Endodermal cell (in vitro differentiated cells): ENCODE measurements at regions not wholly inside any gene's neighbourhood (a gene's known extent, or its start where the extent isn't known, plus 50 kb on each side); places are given as distances from the start of the nearest gene placed in this dataset.
"Not testable (repeated sequence)": the region's sequence is repeated elsewhere in the genome, so short reads cannot be mapped to it uniquely, and the experiment has no call there.

ENCODE experiments used
- DNase-seq: peaks from one replicate; pipeline ENCODE4 v3.0.0-alpha.2; 2017
- H3K27ac ChIP-seq: 2 replicates; pipeline ENCODE4 v1.5.1; 2013; ENCODE audit warnings: mild to moderate bottlenecking, low read depth, low read length, moderate library complexity
- H3K27me3 ChIP-seq: 2 replicates; pipeline ENCODE4 v1.6.1; 2013; ENCODE audit warnings: mild to moderate bottlenecking, low read length, moderate library complexity; ENCODE audit not compliant: insufficient read depth, control insufficient read depth, poor library complexity, severe bottlenecking
- H3K36me3 ChIP-seq: 2 replicates; pipeline ENCODE4 v1.7.0; 2013; ENCODE audit warnings: mild to moderate bottlenecking, low read length, moderate library complexity; ENCODE audit not compliant: control insufficient read depth, insufficient read depth
- H3K4me1 ChIP-seq: one replicate; pipeline ENCODE4 v1.7.0; 2013; ENCODE audit warnings: low read length; ENCODE audit not compliant: control insufficient read depth, insufficient read depth
- H3K4me3 ChIP-seq: 2 replicates; pipeline ENCODE4 v1.5.1; 2013; ENCODE audit warnings: mild to moderate bottlenecking, low read length, moderate library complexity
- H3K9ac ChIP-seq: 2 replicates; pipeline ENCODE4 v1.6.1; 2013; ENCODE audit warnings: mild to moderate bottlenecking, low read length, moderate library complexity; ENCODE audit not compliant: poor library complexity, severe bottlenecking; ENCODE audit errors: extremely low read depth
- H3K9me3 ChIP-seq: 2 replicates; pipeline ENCODE4 v1.6.1; 2013; ENCODE audit warnings: mild to moderate bottlenecking, low read length, moderate library complexity; ENCODE audit not compliant: control insufficient read depth
- H3K27ac Mint-ChIP-seq: 2 replicates; pipeline ENCODE4 v1.8.0; 2020; ENCODE audit warnings: mixed read lengths
- H3K27me3 Mint-ChIP-seq: 2 replicates; pipeline ENCODE4 v1.8.0; 2021; ENCODE audit warnings: mild to moderate bottlenecking, mixed read lengths; ENCODE audit not compliant: insufficient read depth
- H3K36me3 Mint-ChIP-seq: 2 replicates; pipeline ENCODE4 v1.8.0; 2020; ENCODE audit warnings: low read depth, mixed read lengths
- H3K4me1 Mint-ChIP-seq: 2 replicates; pipeline ENCODE4 v1.8.0; 2020; ENCODE audit warnings: mixed read lengths
- H3K4me3 Mint-ChIP-seq: 2 replicates; pipeline ENCODE4 v1.8.0; 2020; ENCODE audit warnings: mild to moderate bottlenecking, moderate library complexity, mixed read lengths
- H3K9me3 Mint-ChIP-seq: 2 replicates; pipeline ENCODE4 v1.8.0; 2020; ENCODE audit warnings: mild to moderate bottlenecking, mixed read lengths
- CTCF ChIP-seq: fragments of 200-600 bp; sonication (generic); conservative IDR thresholded peaks from 2 replicates; pipeline ENCODE4 v1.5.0; 2021; ENCODE audit warnings: antibody characterized with exemption, mild to moderate bottlenecking
- WGBS, 2 experiments: methylation state at CpG; one replicate each; pipeline versions ENCODE4 v1.1.5 to v1.1.7; 2013; ENCODE audit warnings: missing lambda C conversion rate in 2 of 2, mixed read lengths in 1 of 2; ENCODE audit not compliant: insufficient coverage in 1 of 2, insufficient read length in 1 of 2; 5-methylcytosine and 5-hydroxymethylcytosine counted together

GRCh38 chr4:3893590-3893989 is 127.4 kb downstream of the ADRA2C start:
- H3K36me3 ChIP-seq, H3K27ac ChIP-seq, H3K4me3 ChIP-seq, H3K4me1 ChIP-seq, H3K36me3 Mint-ChIP-seq, H3K27me3 ChIP-seq, H3K9ac ChIP-seq, H3K4me3 Mint-ChIP-seq, H3K9me3 ChIP-seq, H3K9me3 Mint-ChIP-seq: not testable (repeated sequence)
- 11 to 23% methylated on average over 5 of the region's 8 CpGs for WGBS, 2 experiments
- DNase-seq = peak; percentile 83
- Mint-ChIP-seq H3K27ac (peak overlapping the region; percentile 84), H3K27me3 (peaks cover 15% of the 10 kb centered on the region), H3K4me1 (peaks cover 25% of the 10 kb centered on the region)
- TF ChIP-seq CTCF = peak; percentile 77

- H3K36me3 ChIP-seq, H3K4me3 ChIP-seq, H3K27me3 ChIP-seq, H3K9me3 Mint-ChIP-seq, H3K4me1 ChIP-seq, H3K27ac ChIP-seq, H3K36me3 Mint-ChIP-seq, H3K9ac ChIP-seq, H3K9me3 ChIP-seq: not testable (repeated sequence)
- H3K27me3 Mint-ChIP-seq = peaks cover 15% of the 10 kb centered on the region
- 76 to 84% methylated on average over 8 to 20 of the region's 20 CpGs for WGBS, 2 experiments
- peak; percentile 77 for DNase-seq
- peaks cover 25% of the 10 kb centered on the region for H3K4me1 Mint-ChIP-seq
- peak overlapping the region; percentile 84 for H3K27ac Mint-ChIP-seq
- H3K4me3 Mint-ChIP-seq = peak overlapping the region; percentile 7
These were observed 128.1 kb downstream of the ADRA2C start for GRCh38 chr4:3894086-3894959.

- no peaks in the 10 kb centered on the region for H3K9me3 Mint-ChIP-seq
- H3K27me3 Mint-ChIP-seq = peaks cover 11% of the 10 kb centered on the region
- 86 to 92% methylated on average over 5 to 6 of the region's 6 CpGs for WGBS, 2 experiments
- no peaks in the 10 kb centered on the region for H3K36me3 Mint-ChIP-seq
- H3K36me3 ChIP-seq = no peaks in the 10 kb centered on the region
- no peak overlapping the region for H3K4me3 Mint-ChIP-seq
- no peak overlapping the region for H3K27ac Mint-ChIP-seq
- H3K4me3 ChIP-seq = no peak overlapping the region
- no peak for DNase-seq
- H3K4me1 Mint-ChIP-seq = peaks cover 25% of the 10 kb centered on the region
- H3K27ac ChIP-seq = no peak overlapping the region
- no peaks in the 10 kb centered on the region for H3K9me3 ChIP-seq
- no peaks in the 10 kb centered on the region for H3K27me3 ChIP-seq
- no peaks in the 10 kb centered on the region for H3K4me1 ChIP-seq
- no peak overlapping the region for H3K9ac ChIP-seq
- TF ChIP-seq CTCF = no peak
These were observed 130.3 kb downstream of the ADRA2C start for GRCh38 chr4:3896441-3896840.

- not testable (repeated sequence) for H3K36me3 ChIP-seq, H3K27ac ChIP-seq, H3K9me3 ChIP-seq, H3K4me3 Mint-ChIP-seq, H3K27ac Mint-ChIP-seq, H3K4me1 ChIP-seq, DNase-seq, H3K9me3 Mint-ChIP-seq, H3K36me3 Mint-ChIP-seq, H3K27me3 ChIP-seq, H3K4me3 ChIP-seq, H3K9ac ChIP-seq
- Mint-ChIP-seq H3K27me3 (peaks cover 16% of the 10 kb centered on the region), H3K4me1 (peaks cover 25% of the 10 kb centered on the region)
- 96 to 100% methylated on average over 4 to 15 of the region's 20 CpGs for WGBS, 2 experiments
These were observed 130.8 kb downstream of the ADRA2C start for GRCh38 chr4:3896871-3897578.
